ENCODE measurements at regions not wholly inside any gene's neighbourhood (a gene's known extent, or its start where the extent isn't known, plus 50 kb on each side); places are given as distances from the start of the nearest gene placed in this dataset.
"Not testable (repeated sequence)": the region's sequence is repeated elsewhere in the genome, so short reads cannot be mapped to it uniquely, and the experiment has no call there.

GRCh38 chr14:71773898-71774481, 158.2 kb upstream of the RGS6 start:
- DNase-seq (ENCODE audit: low spot score) = no peak

DNA sequence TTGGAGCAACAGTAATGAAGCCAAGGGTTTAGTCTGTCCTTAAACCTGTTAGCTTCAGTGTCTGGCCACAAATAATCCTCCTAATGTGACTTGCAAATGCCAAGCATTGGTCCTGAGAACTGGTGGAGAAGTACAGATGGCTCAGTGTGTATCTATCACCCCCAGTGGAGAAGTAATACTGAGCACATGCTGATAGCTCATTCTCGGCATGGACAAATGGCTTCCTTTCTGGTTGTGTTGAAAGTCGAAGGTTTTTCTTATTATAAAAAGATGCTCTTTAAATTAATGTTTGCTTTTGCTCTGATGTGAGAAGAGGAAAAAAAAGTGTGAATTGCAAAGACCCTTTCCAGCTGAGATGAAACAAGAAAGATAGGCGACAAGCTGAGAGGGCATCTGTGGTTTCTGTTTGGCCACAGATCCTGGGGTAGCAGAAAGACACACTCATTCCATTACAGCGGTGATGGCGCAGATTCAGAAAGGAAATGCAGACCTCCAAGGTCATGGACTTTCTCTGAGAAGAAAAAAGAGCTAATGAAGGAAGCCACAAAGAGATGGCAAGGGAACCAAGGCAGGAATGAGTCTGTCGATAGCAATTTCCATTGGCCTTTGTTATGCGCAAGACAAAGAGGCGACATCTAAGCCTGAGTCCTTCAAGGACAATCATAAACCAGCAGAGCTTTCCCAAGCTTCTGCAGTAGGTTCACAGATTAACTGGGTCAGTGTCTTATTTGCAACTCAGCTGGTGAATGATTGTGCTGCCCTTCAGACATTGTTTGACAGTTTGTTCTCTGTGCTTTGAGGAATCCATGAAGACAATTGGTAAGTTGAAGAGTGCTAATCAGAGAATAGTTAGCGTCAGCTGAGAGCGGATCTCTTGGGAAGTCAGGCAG, 155.5 kb upstream of the RGS6 start:
- DNase-seq (ENCODE audit: low spot score) = no peak

GRCh38 chr14:71780075-71780474, 152.2 kb upstream of the RGS6 start:
- no peak for DNase-seq (ENCODE audit: low spot score)

DNA sequence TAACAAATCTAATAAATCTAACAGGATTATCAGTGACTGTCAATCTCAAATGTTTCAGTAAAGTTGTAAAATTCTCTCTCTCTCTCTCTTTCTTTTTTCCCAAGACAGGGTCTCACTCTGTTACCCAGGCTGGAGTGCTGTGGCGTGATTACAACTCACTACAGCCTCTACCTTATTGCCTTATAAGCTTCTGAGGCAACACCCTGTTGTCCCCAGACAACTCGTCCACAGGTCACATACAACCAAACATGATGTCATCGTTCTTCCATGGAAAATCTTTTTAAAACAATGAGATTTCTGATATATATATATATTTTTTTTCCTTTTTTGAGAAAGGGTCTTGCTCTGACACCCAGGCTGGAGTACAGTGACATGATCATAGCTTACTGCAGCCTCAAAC, 151.4 kb upstream of the RGS6 start:
- DNase-seq (ENCODE audit: low spot score) = no peak

GRCh38 chr14:71783088-71783487, 149.1 kb upstream of the RGS6 start:
- DNase-seq (ENCODE audit: low spot score) = no peak

DNA sequence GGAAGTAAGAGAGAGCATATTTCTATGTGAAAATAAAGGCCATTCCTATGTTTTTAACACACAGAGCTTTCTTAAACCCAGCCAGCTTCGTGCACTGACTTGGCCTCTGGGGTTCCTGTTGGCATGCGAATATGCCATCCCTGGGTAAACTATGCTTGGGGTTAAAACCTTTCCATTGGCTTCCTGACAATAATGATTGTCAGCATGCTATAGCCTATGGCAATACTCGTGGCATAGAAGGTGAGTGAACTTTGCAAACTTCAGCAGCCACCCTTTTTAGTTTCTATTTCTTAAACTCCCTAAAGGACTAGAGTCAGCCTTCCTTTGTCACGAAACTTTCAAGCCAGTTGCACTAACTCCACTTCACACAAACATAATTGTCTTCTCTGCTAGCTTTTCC, 148.4 kb upstream of the RGS6 start:
- DNase-seq (ENCODE audit: low spot score) = no peak

DNA sequence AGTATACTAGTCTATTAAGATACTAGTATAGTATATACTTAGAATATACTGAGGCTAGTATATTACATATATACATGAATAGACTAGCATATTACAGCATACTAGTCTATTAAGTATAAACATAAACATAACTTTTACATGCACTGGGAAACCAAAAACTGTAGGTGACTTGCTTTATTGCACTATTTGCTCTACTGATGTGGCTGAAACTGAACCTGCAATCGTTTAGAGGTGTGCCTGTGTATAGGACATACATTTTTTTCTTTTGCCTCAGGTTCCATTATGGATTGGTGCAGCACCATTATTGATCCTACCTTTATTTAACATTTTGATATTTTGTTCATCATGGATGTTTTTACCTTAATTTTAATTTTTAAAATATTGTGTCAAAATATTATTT, 143.2 kb upstream of the RGS6 start:
- DNase-seq (ENCODE audit: low spot score) = no peak

DNA sequence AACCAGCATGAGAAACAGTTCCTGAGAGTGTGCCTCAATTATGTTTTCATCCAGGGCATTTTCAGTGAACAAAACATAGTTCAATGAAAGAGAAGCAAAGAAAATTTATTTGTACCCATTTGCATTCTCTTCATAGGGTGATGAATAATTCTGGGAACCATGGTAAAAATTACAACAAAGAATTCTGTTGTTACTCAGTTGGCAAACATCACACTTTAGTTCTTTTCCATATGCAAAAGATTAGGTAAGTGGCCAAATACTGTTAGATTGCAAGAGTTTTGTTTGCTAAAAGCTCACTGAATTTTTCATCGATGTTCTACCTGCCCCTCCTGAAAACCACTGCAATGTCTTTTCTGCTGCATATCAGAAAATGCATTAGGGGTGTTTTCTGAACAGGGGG, 132.4 kb upstream of the RGS6 start:
- DNase-seq (ENCODE audit: low spot score) = no peak

DNA sequence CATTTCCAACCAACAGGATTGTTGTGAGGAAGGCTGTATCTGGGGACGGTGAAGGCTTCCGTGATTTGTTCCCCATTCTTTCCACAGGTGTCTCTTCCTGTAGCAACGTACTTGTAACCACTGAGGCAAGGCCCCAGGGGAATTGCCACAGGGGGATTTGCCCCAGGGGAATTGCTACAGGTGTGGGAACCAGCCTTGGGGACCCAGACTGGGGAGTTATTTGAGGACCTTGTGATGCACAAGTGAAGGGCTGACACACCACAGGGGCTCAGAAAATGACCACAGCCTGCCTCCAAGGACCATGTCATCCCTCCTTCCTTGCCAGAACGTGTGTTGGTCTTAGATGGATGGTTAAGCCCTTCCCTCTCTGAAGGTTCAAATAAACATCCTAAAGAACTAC, 131.4 kb upstream of the RGS6 start:
- DNase-seq (ENCODE audit: low spot score) = no peak

GRCh38 chr14:71803539-71804260, 128.5 kb upstream of the RGS6 start:
- no peak for DNase-seq (ENCODE audit: low spot score)

DNA sequence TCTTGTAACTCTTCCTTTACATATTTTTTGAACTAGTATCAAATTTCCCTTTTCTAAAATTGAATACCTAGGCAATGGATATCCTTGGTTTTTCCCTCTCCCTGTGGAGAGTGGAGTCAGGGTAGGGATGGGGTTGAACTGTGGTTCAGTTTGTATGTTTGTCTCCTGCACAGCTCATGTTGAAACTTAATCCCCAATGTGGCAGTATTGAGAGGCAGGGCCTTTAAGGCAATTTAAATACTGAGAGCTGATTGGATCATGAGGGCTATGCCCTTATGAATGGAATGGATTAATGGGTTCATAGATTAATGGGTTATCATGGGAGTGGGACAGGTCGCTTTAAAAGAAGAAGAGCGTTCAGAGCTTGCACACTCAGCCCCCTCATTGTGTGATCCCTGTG, 127.2 kb upstream of the RGS6 start:
- DNase-seq (ENCODE audit: low spot score) = no peak

GRCh38 chr14:71807049-71807448, 125.2 kb upstream of the RGS6 start:
- not testable (repeated sequence) for DNase-seq (ENCODE audit: low spot score)

DNA sequence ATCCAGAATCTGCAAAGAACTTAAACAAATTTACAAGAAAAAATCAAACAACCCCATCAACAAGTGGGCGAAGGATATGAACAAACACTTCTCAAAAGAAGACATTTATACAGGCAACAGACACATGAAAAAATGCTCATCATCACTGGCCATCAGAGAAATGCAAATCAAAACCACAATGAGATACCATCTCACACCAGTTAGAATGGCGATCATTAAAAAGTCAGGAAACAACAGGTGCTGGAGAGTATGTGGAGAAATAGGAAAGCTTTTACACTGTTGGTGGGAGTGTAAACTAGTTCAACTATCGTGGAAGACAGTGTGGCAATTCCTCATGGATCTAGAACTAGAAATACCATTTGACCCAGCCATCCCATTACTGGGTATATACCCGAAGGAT, 121.4 kb upstream of the RGS6 start:
- DNase-seq (ENCODE audit: low spot score) = not testable (repeated sequence)

GRCh38 chr14:71812693-71813092, 119.5 kb upstream of the RGS6 start:
- DNase-seq (ENCODE audit: low spot score) = no peak

DNA sequence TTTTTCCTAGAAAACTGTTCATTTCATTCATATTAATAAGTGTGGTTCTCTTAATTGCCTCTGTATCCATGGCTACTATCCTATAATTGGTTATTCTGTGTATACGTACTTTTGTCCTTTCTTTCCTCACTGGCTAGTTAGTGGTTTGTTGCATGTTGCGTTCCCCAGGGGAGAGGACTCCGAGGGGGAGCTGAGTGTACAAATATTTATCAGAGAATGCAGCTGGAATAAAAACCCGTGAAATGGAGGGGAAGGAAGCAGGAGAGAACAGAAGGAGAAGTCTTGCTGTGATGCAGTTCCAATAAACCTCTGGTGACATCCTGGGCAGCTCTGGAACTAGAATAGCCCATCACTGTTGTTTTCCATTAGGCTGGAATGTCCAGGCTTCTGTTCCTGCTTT, 117.1 kb upstream of the RGS6 start:
- DNase-seq (ENCODE audit: low spot score) = no peak

DNA sequence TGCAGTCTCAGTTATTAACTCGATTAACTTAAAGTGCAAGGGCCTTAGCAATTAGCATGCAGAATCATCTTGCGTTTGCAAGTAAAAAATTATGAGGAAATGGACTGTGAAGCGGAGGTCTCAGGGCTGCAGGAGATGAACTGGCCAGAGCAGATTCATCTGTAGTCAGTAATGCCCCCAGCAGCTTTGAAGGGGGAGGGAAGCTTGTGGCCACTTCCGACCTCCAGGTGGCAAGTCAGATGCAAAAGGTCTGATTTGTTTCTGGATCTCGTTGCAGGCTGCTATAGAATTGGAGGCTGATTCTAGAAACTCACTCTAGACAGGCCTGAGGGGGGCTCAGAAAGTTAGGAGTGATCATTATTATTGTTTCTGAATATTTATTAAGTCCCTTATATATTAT, 107.4 kb upstream of the RGS6 start:
- DNase-seq (ENCODE audit: low spot score) = no peak

DNA sequence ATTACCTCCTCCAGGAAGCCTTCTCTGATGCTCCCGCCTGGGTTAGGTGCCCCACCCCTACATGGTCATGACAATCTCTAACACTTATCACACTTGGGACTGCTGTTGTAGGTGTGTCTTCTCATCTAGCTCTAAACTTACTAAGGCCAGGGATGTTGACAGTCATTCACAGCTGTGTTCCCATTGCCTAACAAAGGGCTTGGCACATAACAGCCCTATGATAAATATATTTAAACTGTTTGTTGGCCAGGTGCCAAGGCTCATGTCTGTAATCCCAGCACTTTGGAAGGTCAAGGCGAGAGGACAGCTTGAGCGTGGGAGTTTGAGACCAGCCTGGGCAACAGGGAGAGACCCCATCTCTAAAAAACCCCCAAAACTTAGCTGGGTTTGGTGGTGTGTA, 98.8 kb upstream of the RGS6 start:
- DNase-seq (ENCODE audit: low spot score) = no peak

GRCh38 chr14:71834284-71835204, 97.7 kb upstream of the RGS6 start:
- no peak for DNase-seq (ENCODE audit: low spot score)

DNA sequence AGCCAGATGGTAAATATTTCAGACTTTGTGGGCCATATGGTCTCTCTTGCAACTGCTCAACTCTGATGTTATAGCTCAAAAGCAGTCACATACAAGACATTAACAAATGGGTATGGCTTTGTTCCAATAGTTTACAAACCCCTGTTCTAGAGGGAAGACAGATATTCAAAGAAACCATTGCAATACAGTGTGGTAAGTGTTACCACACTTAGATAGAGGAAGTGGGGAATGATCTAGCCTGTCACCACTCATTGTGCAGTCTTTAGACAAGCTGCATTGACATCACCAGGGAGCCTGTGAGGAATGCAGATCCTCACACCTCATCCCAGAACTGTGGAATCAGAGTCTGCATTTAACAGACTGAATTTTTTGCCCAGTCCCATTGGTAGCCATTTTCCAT, 80.0 kb upstream of the RGS6 start:
- no peak for DNase-seq (ENCODE audit: low spot score)

- peak; percentile 40 for DNase-seq (ENCODE audit: low spot score)
Measured at GRCh38 chr14:71855399-71856036, 76.7 kb upstream of the RGS6 start.

All from SK-N-DZ (cell line).